Kidney epithelial cell (primary cell): ENCODE measurements at regions not wholly inside any gene's neighbourhood (a gene's known extent, or its start where the extent isn't known, plus 50 kb on each side); places are given as distances from the start of the nearest gene placed in this dataset.

Source experiments
- DNase-seq: peaks from one replicate; pipeline ENCODE4 v3.0.0-alpha.2; 2010; ENCODE audit warnings: low read depth
- H3K27me3 ChIP-seq: 2 replicates; pipeline ENCODE4 v1.6.0; 2011; ENCODE audit warnings: low read length; ENCODE audit not compliant: control insufficient read depth, insufficient read depth
- H3K36me3 ChIP-seq: 2 replicates; pipeline ENCODE4 v1.5.1; 2011; ENCODE audit warnings: low read length; ENCODE audit not compliant: control insufficient read depth, insufficient read depth
- H3K4me3 ChIP-seq: 2 replicates; pipeline ENCODE4 v1.5.1; 2011; ENCODE audit warnings: low read depth, mild to moderate bottlenecking, control low read depth, low read length
- TF ChIP-seq, protein P1 (sequence below): IDR thresholded peaks from 2 replicates; pipeline ENCODE4 v1.5.1; 2011; ENCODE audit warnings: mild to moderate bottlenecking, moderate library complexity, low read length, control low read depth, inconsistent platforms; ENCODE audit not compliant: insufficient read depth, poor library complexity, severe bottlenecking

DNA sequence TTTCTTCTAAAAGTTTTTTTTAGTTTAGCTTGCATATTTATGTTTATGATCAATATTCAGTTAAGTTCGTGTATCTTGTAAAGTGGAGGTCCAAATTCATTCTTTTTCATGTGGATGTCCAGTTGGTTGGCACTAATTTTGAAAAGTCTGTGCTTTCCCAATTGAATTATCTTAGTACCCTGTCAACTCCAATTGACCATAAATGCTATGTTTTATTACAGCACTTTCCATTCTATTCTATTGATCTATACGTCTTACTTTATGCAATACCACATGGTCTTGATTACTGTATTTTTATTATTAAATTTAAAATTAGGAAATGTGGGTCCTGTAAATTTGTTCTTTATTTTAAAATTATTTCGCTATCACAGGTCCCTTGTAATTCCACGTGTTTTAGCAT is 837.6 kb upstream of the SLC10A2 start:
- H3K27me3 ChIP-seq = no peaks in the 10 kb centered on the region
- TF ChIP-seq, protein P1, sequence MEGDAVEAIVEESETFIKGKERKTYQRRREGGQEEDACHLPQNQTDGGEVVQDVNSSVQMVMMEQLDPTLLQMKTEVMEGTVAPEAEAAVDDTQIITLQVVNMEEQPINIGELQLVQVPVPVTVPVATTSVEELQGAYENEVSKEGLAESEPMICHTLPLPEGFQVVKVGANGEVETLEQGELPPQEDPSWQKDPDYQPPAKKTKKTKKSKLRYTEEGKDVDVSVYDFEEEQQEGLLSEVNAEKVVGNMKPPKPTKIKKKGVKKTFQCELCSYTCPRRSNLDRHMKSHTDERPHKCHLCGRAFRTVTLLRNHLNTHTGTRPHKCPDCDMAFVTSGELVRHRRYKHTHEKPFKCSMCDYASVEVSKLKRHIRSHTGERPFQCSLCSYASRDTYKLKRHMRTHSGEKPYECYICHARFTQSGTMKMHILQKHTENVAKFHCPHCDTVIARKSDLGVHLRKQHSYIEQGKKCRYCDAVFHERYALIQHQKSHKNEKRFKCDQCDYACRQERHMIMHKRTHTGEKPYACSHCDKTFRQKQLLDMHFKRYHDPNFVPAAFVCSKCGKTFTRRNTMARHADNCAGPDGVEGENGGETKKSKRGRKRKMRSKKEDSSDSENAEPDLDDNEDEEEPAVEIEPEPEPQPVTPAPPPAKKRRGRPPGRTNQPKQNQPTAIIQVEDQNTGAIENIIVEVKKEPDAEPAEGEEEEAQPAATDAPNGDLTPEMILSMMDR = no peak
- DNase-seq = no peak

DNA sequence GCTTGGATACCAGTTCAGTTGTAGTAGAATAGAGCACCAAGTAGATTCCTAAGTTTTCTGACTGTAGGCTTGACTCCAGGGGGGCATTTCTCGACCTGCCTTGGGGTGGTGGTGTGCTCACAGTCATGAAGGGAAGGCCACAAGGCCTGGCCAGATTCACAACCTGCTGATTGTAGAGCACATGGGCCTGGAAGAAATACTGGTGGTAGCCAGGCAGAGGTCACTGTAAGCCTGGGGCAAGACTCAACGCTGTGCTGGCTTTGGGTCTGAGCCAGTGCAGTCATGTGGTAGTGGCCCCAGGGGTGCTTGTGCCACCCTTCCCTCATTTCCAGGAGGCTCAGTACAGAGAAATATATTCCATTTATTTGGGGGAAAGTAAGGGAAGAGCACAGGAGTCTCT is 832.3 kb upstream of the SLC10A2 start:
- Histone ChIP-seq H3K36me3 (no peaks in the 10 kb centered on the region), H3K27me3 (no peaks in the 10 kb centered on the region), H3K4me3 (no peak overlapping the region)
- TF ChIP-seq, protein P1 = no peak
- DNase-seq = no peak

More for the DNA sequence above, 837.6 kb upstream of the SLC10A2 start:
- no peak overlapping the region for H3K4me3 ChIP-seq
- H3K36me3 ChIP-seq = no peaks in the 10 kb centered on the region

DNA sequence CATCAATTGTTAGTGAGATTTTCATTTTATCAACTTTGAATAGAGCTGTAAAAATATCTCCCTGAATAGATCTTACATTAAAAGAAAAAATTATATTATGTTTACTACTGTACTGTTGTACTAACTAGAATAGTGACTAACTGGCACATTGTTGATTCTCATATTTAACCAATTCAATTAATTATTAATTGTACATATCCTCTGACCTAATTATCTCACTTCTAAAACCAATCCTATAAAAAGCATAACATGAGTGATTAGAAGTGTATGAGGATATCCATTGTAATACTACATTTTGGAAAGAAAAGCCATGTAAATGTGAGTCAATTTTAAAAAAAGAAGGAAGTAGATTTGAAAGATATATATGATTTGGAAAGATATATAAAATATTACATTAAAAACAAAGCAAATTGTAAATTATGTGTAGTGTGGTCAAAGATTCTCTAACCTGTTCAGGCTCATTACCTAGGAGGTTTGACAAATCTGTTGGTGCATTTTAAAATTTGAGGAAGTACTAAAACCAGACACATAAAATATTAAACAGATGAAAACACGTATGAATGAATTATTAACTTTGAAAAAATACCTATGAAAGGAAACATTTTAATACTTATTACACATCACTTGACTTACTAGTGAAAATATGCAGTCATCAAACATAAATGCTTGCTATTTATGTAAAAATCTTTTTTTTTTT is 829.8 kb upstream of the SLC10A2 start:
- DNase-seq = no peak
- TF ChIP-seq, protein P1 = no peak

DNA sequence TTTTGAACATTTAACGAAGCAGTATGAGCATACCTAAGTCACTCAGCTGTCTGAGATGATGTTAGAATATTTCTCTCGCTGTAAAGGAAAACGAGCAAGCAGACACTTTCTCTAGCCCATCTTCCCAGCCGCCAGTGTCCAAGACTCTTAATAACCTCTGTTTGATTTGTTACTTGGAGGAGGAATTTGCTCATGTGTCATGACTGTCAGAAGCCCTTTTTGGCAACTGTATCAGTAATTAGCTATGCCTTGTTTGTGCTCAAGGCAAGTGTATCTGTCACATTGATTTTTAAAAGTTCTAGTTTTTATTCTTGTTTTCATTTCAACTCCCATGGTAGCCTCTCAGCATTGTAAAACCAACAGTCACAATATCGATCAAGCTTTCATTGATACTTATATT is 828.4 kb upstream of the SLC10A2 start:
- TF ChIP-seq, protein P1 = no peak
- no peaks in the 10 kb centered on the region for H3K27me3 ChIP-seq

More for the DNA sequence above, 829.8 kb upstream of the SLC10A2 start:
- Histone ChIP-seq H3K4me3 (no peak overlapping the region), H3K36me3 (no peaks in the 10 kb centered on the region), H3K27me3 (no peaks in the 10 kb centered on the region)

DNA sequence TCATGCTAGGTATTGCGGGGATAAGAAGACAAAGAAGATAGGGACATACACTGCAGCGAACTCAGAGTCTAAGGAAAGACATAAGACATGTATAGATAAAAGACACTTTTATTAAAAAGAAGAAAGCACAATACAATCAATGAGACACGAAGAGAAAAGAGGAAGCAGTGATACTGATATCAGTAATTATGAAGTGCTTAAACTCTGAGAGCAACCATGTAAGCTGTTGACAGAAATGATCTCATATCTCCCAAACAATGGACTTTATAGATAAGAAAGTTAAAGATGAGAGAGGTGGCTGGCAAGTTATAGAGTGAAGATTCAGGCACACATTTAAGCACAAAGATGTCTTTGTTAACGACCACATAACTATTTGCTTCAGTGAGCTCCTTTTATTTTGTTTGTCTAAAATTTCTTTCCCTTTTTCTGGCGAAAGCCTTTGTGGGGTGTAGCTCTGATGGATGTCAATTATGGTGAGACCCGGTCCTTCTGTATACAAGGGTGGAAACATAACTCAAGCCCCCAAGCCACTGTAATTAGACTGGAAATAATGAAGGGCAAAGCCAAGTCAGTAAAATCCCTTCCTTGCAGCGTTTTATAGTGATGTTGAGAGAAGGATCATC is 818.0 kb upstream of the SLC10A2 start:
- DNase-seq = no peak
- Histone ChIP-seq H3K4me3 (no peak overlapping the region), H3K27me3 (no peaks in the 10 kb centered on the region), H3K36me3 (no peaks in the 10 kb centered on the region)
- TF ChIP-seq, protein P1 = no peak

More for the DNA sequence above, 828.4 kb upstream of the SLC10A2 start:
- H3K4me3 ChIP-seq = no peak overlapping the region
- no peaks in the 10 kb centered on the region for H3K36me3 ChIP-seq
- DNase-seq = no peak
